ENCODE measurements at regions not wholly inside any gene's neighbourhood (a gene's known extent, or its start where the extent isn't known, plus 50 kb on each side); places are given as distances from the start of the nearest gene placed in this dataset.

- peaks cover 0 to 18% (median 0%) of the 10 kb centered on the region in 9 donors for H3K4me1 ChIP-seq
- peak overlapping the region in 7 of 10 donors; percentile 17 to 76 (median 46) for H3K27ac ChIP-seq
- TF ChIP-seq CTCF (IDR thresholded peaks at IDR 0.05): no peak
- H3K36me3 ChIP-seq: no peaks in the 10 kb centered on the region
- peak in 6 of 8 donors; percentile 3 to 35 (median 32) for ATAC-seq
- DNase-seq: no peak
- intact Hi-C loops (cut with DNase I): no loop called here
- no peaks in the 10 kb centered on the region for H3K27me3 ChIP-seq
- no peak overlapping the region for H3K4me3 ChIP-seq
- H3K9me3 ChIP-seq: no peaks in the 10 kb centered on the region
- WGBS, 2 donors: 74 to 79% methylated on average over 3 of the region's 3 CpGs
Measured at GRCh38 chr17:68705714-68706076, 104.5 kb upstream of the FAM20A start.

GRCh38 chr17:68704871-68705713 lies 103.9 kb upstream of the FAM20A start:
- H3K27ac ChIP-seq: peak overlapping the region in 7 of 10 donors; percentile 17 to 76 (median 46)

GRCh38 chr17:68701046-68701445 lies 99.9 kb upstream of the FAM20A start:
- H3K27me3 ChIP-seq: no peaks in the 10 kb centered on the region

More at GRCh38 chr17:68704871-68705713, 103.9 kb upstream of the FAM20A start:
- no peak for DNase-seq
- TF ChIP-seq CTCF (IDR thresholded peaks at IDR 0.05): no peak
- H3K4me1 ChIP-seq: peaks cover 0 to 21% (median 0%) of the 10 kb centered on the region in 9 donors
- no peaks in the 10 kb centered on the region for H3K27me3 ChIP-seq
- WGBS, 2 donors: 73 to 80% methylated on average over 11 of the region's 11 CpGs
- intact Hi-C loops (cut with DNase I): no loop called here
- H3K9me3 ChIP-seq: no peaks in the 10 kb centered on the region
- no peaks in the 10 kb centered on the region for H3K36me3 ChIP-seq
- H3K4me3 ChIP-seq: no peak overlapping the region
- ATAC-seq: peak; percentile 14 to 67 (median 50)

GRCh38 chr17:68700421-68700820 lies 99.3 kb upstream of the FAM20A start:
- Histone ChIP-seq H3K4me1 (peaks cover 0 to 29% (median 3%) of the 10 kb centered on the region in 9 donors), H3K36me3 (no peaks in the 10 kb centered on the region), H3K27ac (peak overlapping the region in 4 of 10 donors; percentile 7 to 81 (median 24)), H3K9me3 (no peaks in the 10 kb centered on the region), H3K27me3 (no peaks in the 10 kb centered on the region), H3K4me3 (no peak overlapping the region)
- no peak for TF ChIP-seq CTCF (IDR thresholded peaks at IDR 0.05)
- WGBS, 2 donors: 74 to 82% methylated on average over 4 of the region's 4 CpGs
- no peak for ATAC-seq
- intact Hi-C loops (cut with DNase I): no loop called here
- no peak for DNase-seq

More at GRCh38 chr17:68701046-68701445, 99.9 kb upstream of the FAM20A start:
- ATAC-seq (no peak), DNase-seq (no peak)
- Histone ChIP-seq H3K4me1 (peaks cover 0 to 35% (median 3%) of the 10 kb centered on the region in 9 donors), H3K27ac (peak overlapping the region in 4 of 10 donors; percentile 7 to 34 (median 14)), H3K4me3 (no peak overlapping the region), H3K9me3 (no peaks in the 10 kb centered on the region), H3K36me3 (no peaks in the 10 kb centered on the region)
- intact Hi-C loops (cut with DNase I): no loop called here
- no peak for TF ChIP-seq CTCF (IDR thresholded peaks at IDR 0.05)
- 32 to 60% methylated on average over 2 of the region's 2 CpGs for WGBS, 2 donors

Measured in heart right ventricle (tissue), 16 donors.